Activated CD8-positive, alpha-beta memory T cell treated with anti-CD3 and anti-CD28 coated beads, Interleukin-2, amount 50 U/mL, for 24 hours (primary cell): ENCODE measurements at regions not wholly inside any gene's neighbourhood (a gene's known extent, or its start where the extent isn't known, plus 50 kb on each side); places are given as distances from the start of the nearest gene placed in this dataset.
A peak's percentile ranks its signal among the peaks of the same experiment; 100 is the strongest.
"Not testable (repeated sequence)": the region's sequence is repeated elsewhere in the genome, so short reads cannot be mapped to it uniquely, and the experiment has no call there.

Experiments used
- DNase-seq: peaks from one replicate; pipeline ENCODE4 v3.0.0-alpha.2; 2020; ENCODE audit errors: extremely low read depth

DNA sequence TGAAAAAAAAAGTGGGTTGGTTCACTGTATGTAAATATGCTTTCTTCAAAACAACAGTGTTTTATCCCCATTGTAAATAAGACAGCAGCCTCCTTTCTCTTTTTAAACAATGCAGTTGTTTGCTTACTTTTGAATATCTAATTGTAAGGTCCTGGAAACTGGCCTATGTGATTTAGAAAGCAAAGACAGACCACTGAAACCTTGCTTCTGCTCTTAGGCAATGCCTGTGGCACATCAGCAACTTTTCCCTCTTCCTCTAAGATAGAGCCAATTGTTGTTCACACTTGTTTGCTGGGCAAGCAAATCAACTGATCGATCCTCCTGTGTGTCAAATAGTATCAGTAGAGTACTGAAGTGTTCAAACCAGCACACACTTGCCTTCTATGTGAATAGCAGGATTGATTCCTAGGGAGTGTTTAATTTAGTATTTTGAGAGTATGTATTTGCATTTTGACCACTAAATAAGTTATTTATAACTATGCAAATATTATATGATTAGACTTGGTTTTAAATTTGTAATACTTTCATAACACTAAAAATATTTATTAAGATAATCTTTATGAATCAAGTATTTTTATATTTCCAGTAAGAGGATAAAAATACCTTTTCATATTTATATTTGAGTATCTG, 55.4 kb upstream of the GRPR start:
- DNase-seq: no peak

DNA sequence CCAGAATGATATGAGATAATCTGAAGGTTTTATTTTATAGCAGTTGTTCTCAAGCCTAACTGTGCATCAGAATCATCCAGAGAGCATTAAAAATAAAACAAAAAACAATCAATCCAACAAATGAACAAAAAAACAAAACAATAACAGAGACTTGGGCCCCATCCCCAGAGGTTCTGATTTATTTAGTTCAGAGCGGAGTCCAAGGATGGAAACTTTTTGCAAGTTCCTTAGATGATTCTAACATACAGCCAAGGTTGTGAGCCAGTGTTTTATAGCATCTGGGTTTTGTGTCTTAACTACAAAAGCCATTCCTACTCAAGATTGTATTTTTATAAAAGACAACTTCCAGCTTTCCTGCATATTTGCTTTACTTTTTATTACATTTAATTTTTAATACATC, 59.4 kb upstream of the GRPR start:
- DNase-seq: no peak

DNA sequence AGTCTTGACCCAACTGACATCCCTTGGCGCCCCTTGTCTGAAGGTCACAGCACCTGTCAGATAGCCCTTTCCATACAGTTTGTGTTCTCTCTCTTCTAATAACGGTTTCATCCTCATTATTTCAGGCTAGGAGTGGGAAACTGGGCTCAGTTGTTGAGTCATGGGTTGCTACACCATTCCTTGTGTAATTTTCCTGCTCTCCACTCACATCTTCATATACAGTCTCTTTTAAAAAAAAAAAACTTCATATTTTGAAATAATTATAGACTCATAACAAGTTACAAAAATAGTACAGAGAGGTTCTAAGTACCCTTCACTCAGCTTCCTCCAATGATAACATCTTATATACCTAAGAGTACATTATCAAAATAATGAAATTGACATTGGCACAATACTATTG, 60.2 kb upstream of the GRPR start:
- no peak for DNase-seq

DNA sequence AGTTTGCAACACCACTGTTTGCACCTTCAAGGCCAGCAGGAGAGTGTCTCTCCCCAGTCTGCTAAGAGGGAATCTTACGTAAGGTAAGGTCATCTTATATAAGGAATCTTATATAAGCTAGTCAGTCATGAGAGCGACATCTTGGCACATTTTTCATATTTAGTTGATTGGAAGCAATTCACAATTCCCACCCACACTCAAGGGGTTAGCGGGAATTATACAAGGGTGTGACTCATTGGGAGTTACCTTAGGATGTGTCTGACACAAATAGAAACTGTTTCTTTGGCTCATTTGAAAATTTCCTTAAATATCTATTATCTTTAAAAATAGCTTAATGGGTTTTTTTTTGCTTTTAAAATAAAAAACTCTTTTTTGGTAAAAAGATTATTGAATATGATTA, 62.1 kb upstream of the GRPR start:
- no peak for DNase-seq

DNA sequence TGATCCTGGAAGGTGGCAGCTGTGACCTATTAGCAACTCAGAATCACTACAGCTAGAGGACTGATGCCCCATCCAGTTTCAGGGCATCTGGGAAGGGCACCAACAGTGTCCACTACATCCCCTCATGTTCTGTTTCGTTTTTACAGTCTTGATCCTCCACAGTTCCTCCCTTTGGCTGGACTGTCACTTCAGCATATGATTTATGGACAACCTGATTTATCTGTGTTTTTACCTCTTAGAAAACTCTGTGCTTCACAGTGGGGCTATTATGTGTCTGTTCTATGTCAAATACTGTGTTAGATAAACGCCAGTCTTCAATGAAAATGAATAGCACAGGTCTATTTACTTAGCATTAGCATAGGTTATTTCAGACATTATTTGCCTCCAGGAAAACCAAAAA, 63.1 kb upstream of the GRPR start:
- no peak for DNase-seq

DNA sequence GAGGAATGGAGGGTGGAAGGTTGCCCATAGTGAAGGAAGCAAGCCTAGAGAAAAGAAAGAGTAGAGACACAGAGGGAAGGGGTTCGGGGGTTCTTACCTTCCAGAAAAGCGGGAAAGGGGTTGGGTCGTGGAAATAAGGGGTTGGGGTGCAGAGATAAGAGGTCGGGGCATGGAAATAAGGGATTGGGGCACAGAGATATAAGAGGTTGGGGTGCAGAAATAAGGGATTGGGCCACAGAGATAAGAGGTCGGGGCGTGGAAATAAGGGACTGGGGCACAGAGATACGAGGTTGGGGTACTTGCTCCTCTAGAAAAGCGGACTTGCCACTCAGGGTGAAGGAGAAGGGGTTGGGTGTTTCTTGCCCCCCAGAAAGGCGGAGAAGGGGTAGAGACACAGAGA, 74.2 kb upstream of the GRPR start:
- DNase-seq: not testable (repeated sequence)

DNA sequence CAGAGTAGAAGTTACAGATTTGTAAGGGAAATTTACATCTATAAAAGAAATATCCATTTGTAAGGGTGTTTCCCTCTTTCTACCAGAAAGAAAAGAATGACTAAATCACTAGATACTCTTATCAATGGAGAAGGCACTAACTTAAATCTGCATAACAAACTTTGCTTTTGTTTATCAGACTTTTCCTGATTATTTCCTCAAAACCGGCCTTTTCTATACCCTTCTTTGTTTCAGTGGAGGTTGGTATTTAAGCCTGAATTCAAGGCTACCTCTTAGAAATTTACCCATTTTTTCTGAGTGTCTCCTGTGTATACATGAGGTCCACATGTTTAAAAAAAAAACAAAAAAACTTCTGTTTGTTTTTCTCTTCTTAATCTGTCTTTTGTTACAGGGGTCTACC, 80.4 kb upstream of the GRPR start:
- DNase-seq: no peak

DNA sequence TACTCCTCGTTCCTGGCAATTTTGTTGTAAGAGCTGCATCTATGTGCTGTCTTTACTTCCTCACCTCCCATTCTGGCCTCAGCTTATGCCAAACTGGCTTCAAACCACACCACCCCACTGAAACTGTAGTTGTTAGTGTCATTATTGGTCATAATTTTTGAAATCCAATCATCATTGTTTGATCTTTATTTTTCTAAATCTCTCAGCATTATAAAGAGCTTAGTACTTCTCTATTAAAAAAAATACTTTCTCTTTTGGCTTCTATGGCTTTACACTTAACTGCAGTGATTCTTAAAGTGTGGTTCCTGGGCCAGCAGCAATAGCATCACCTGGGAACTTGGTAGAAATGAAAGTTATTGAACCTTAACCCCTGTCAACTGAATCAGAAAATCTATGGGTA, 83.5 kb upstream of the GRPR start:
- DNase-seq: no peak

DNA sequence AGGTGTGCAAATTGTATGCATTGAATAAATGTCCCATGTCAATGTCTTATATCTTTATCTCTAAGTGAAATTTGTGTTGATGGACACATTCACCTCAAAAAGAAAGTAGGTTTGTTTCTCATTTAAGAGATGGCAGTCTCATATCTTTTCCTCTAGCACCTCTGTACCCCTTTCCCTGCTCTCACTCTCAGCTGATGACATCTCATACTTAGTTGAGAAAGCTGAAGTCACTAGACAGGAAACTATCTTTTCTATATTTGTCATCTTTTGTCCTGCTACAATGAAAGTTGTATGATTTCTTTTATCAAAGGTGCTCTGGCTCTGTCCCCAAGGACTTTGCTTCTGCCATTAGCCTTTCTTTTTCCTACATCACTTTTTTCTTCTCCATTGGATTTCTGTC, 84.0 kb upstream of the GRPR start:
- no peak for DNase-seq

DNA sequence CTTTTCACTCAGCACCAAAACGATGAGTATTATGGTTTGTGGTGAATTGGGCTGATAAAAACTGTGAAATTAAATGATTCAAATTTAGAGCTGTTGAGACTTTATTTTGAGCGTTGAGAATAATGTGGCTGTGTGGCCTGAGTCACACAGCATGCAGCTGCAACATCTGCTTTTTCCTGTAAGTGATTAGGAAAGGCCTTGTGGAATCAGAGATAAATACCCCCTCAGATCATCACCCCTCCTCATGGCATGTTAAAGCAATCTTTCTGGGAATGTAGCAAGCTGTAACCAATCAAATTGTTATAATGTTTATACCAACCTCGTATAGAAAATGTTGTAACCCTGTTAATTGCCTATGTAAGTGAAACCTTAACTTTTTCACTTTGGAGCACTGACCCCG, 90.0 kb upstream of the GRPR start:
- DNase-seq: no peak

DNA sequence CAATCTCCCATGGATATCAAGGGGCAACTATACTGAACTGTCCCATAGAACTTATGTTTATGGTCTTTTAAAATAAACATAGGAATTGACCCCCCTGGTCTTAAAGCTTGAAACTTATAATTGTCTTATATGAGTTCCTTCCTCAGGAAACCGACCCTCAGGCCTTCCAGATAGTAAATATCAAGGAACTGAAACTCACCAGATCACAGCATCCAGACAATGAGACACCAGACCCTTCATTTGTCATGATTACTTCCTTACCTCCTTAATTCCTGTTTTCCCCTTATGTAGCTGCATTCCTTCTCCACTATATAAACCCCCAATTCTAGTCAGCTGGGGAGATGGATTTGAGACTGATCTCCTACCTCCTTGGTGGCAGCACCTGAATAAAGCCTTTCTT, 94.8 kb upstream of the GRPR start:
- DNase-seq: no peak

DNA sequence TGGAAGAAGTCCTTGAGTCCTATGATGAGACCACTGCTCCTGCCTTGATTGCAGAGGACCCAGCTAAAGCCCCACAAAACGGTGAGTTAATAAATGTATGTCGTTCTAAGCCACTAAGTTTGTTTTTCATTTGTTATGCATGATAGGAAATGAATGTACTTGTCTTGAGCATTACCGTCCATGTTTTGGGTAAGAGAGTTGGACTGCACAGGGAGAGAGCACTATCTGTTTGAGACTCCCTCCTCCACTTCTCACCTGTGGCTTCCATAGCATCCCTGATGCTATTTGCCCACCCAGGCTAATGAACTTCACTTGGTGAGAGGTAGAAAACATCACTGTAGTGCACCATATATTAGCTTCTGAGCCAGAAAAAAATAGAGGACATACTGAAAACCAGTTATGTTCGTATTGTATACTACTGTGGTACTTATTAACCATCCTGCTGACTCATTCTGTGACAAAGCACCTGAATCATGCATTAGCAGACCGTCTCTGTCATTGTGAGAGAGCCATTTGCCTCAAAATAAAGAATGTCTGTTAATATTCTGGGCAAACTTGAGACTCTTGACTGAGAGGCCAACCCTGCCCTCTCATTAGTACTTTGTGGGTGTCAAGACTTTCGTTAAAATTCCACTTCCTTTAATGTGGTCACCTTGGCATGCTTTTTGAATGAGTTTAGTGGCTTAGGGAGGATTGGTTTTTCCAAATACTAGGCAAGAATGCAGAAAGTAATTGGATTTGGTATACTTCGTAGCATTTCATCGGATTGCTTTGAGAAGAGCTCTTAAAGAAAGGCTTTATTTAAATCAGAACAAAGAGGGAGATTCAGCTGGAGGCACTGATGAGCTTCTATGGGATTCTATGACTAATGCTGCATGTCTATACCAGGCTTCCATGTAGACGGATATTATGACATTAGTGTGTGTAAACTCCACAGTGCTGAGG, 99.3 kb upstream of the GRPR start:
- no peak for DNase-seq

DNA sequence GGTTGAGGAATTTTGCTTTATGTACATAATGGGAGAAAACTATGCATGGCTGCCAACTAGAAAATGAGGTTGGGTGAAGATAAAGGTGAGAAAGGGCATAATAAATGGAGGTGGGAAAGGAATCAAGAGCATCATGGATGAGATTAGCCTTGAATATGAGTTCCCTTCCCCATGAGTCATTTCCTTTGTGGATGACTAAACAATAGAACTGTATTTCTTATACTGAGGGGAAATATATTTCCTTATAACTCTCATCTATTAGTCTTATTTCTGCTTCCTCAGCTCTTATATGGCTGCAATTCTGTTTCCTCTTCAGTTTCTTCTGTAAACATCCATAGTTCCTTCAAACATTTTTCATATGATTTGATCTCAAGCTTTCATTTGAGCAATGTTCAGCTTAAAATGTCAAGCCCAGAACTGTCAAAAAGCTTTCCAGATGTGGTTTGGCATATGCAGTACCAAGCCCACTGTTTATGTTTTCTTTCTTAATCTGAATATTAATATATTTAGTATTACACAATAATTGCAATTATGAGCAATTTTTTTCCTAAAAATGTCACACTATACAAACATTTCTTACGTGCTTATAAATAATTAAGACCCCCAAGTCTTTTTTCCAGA, 100.7 kb upstream of the GRPR start:
- no peak for DNase-seq

DNA sequence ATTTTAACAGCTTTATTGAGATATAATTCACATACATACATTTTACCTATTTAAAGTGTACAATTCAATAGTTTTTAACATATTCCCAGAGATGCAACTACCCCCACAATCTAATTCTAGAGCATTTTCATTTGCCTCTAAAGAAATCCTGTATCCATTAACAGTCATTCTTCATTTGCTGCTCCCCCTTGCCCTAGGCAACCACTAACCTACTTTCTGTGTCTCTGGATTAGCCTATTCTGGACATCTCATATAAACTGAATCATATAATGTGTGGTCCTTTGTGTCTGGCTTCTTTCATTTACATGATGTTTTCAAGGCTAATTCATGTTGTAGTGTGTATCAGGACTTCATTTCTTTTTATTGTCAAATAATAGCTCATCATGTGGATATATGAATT, 105.1 kb upstream of the GRPR start:
- no peak for DNase-seq

DNA sequence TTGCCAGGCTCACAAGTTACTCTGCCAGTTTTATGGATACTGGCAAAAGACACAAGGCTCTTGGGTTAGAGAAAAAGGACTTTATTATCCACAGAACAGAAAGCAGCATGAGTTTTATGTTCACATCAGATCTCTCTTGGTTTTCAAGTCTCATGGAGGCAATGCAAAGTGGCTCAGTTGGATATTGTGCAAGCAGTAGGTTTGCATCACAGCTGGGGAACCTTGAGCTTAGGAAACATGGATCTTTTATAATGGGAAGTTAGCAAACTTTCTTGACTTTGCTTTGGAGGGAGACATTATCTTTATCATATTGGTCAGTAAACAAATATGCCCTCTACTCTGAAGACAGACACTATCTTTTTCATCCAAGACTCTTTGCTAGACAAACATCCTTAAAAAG, 109.2 kb upstream of the GRPR start:
- DNase-seq: no peak

DNA sequence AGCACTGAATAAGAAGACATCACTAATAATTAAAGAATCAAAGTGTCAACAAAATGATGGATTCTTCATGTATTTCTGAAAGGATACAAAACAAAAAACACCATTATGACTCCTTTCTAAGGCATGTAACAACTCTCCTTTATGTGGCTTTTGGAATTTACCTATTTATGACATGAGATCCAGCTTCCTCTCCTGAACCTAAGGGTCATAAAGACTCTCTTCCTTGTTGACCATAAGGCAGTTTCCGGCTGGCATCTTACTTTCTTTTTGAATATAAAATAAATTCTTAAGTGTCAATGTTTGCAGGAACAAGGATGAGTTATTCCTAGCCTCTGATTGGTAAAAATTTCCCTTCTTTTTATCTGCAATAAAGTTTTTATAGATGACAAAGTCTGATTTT, 111.1 kb upstream of the GRPR start:
- DNase-seq: no peak

DNA sequence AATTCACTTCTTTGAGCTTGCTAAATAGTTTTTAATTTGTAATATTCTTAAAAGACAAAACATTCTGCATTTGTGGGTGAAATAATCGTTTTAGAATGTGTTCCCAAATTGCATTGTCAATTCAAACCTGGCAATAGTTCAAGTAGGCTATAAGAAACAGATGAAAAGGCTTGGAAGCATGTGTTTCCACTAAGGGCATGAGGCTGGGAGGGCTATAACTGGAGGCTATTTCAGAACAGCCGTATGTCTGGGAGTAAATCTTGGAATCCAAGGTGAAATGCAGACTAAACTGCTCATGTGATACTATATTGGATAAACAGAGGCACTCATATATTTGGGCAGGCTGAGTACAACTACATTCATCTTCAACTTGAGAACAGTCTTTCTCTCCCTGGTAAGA, 117.4 kb upstream of the GRPR start:
- no peak for DNase-seq

DNA sequence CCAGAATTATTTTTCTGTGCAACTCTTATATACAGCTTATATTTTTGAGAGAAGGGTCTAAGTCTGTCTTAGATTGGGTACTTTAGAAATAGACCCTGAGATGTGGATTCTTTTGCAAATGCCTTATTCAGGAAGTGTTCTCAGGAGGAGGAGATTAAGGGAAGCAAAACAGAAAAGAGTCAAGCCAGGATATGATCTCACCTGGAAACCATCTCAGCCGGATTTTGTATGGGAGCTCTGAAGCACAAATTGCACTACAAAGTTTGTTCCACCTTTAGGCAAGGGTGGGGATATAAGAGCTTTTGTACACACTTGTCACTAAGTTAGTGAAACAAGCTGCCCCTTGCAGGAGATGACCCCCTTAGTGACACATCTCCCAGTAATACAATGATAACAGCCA, 121.2 kb upstream of the GRPR start:
- DNase-seq: no peak

DNA sequence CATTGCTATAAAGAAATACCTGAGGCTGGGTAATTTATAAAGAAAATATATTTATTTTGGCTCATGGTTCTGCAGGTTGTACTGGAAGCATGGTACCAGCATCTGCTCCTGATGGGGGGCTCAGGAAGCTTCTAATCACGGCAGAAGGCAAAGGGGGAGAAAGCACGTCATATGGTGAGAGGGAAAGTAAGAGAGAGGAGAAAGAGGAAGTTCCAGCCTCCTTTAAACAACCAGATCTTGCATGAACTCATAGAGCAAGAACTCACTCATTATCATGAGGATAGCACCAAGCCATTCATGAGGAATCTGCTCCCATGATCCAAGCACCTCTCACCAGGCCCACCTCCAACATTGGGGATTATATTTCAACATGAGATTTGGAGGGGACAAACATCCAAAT, 125.0 kb upstream of the GRPR start:
- no peak for DNase-seq

DNA sequence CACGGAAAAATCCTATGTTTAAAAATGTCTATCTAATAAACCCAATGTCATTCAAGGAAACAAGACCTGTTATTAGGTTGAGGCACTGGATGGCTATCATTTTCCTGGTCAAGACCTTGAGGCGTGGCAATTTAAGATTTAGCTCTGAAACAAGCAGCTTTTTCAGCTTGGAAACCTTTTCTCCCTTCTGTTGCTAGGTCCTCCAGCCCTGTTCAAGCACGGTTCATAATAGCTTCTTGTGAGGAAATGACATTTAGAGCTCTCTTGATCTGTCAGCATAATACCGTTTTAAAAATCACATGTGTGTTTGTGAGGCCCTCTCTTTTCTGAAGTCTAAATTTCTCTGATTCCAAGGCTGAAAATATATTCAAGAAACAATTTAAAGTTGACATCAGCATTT, 133.6 kb upstream of the GRPR start:
- no peak for DNase-seq

DNA sequence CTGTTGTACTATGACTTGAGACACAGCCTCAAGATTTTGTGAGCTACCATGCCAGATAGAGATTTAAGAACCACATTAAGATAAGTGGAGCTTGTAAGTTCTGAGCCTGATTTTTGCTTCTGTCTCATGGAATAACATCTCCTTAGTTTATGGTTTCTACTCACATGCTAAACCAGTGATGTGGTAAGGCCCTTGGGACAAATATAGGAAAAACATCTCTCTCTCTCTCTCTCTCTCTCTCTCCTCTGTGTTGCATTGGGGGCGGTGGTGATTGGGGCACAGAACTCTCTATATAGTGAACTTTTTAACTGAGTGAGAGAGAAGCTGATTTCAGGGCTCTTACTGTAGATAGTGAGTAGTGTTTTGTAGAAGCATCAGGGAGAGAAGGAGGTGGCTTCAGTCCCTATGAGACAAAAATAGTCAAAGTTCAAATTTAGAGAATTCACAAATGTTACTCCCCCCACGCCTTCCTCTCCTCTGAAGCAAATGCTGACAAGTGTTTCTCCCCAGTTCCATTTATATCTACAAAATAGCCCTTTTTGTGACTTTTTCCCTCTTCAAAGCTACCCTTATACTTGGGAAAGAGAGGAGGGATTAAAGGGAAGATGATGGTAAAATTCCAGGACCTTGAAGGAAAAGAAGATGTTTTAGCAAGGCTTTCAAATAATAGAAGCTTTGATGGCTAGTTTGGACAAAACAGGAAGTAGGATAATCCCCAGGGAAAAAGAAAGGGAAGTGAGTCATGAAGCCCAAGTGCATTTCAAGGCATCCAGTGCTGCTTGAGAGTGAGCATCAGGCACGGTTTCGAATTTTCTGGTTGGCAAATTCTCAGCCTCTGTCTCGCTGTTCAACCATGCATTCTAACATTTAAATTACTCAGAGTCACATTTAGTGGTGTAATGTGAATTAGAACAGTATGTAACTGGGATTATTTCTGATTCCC, 134.3 kb upstream of the AP1S2 start:
- DNase-seq: no peak

DNA sequence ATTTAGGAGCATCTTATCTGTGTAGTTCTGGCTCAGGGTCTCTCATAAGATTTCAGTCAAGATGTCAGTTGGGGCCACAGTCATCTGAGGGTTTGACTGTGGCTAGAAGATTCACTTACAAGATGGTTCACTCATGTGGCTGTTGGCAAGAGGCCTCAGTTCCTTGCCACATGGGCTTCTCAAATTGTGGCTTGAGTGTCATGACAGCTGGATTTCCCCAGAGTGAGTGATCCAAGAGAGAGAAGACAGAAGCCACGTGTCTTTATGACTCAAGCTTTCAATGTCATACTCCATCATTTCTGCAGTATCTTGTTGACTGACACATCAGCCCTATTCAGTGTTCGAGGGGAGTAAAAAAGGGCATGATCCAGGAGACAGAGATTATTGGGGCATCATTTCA, 131.3 kb upstream of the AP1S2 start:
- peak; percentile 4 for DNase-seq
